ENCODE measurements at regions not wholly inside any gene's neighbourhood (a gene's known extent, or its start where the extent isn't known, plus 50 kb on each side); places are given as distances from the start of the nearest gene placed in this dataset.

- no peak for TF ChIP-seq E2F4 (CRISPR knock-in tag; IDR thresholded peaks at IDR 0.05; ENCODE audit: borderline replicate concordance, low read depth)
- TF ChIP-seq ZNF396 (CRISPR knock-in tag; IDR thresholded peaks at IDR 0.05; ENCODE audit: borderline replicate concordance) = no peak
These were observed 371.9 kb downstream of the BMPER start (continued) for GRCh38 chr7:34277016-34277802.

GRCh38 chr7:34277803-34278199 lies 372.5 kb downstream of the BMPER start:
- Mint-ChIP-seq H3K27ac (no peak overlapping the region), H3K4me1 (peaks cover 21% of the 10 kb centered on the region), H3K4me3 (no peak overlapping the region), H3K36me3 (peaks cover 20% of the 10 kb centered on the region), H3K27me3 (ENCODE audit: low read depth) (peaks cover 4% of the 10 kb centered on the region), H3K9me3 (peaks cover 25% of the 10 kb centered on the region)
- ATAC-seq (no peak), DNase-seq (ENCODE audit: low spot score) (no peak)
- ChIA-PET CTCF (no interaction called here), POLR2A (no interaction called here)
- TF ChIP-seq PRDM15 (CRISPR knock-in tag; IDR thresholded peaks at IDR 0.05) (no peak), ATF2 (CRISPR knock-in tag; IDR thresholded peaks at IDR 0.05; ENCODE audit: borderline replicate concordance, low read depth) (no peak), GABPB1 (CRISPR knock-in tag; IDR thresholded peaks at IDR 0.05) (no peak), CTCF (IDR thresholded peaks at IDR 0.05) (no peak), ZNF138 (CRISPR knock-in tag; conservative IDR thresholded peaks at IDR 0.05) (no peak), IRF1 (CRISPR knock-in tag; IDR thresholded peaks at IDR 0.05) (no peak), CBFB (CRISPR knock-in tag; IDR thresholded peaks at IDR 0.05; ENCODE audit: low read depth) (no peak), RELA (CRISPR knock-in tag; IDR thresholded peaks at IDR 0.05; ENCODE audit: borderline replicate concordance) (no peak), ETV6 (CRISPR knock-in tag; IDR thresholded peaks at IDR 0.05) (no peak), E2F4 (CRISPR knock-in tag; IDR thresholded peaks at IDR 0.05; ENCODE audit: borderline replicate concordance, low read depth) (no peak), STAT6 (CRISPR knock-in tag; conservative IDR thresholded peaks at IDR 0.05; ENCODE audit: low read depth) (no peak), CREM (CRISPR knock-in tag; IDR thresholded peaks at IDR 0.05) (no peak), USF2 (CRISPR knock-in tag; IDR thresholded peaks at IDR 0.05) (no peak), HMGA2 (CRISPR knock-in tag; IDR thresholded peaks at IDR 0.05) (no peak)
